NT2/D1 (cell line): ENCODE measurements at regions not wholly inside any gene's neighbourhood (a gene's known extent, or its start where the extent isn't known, plus 50 kb on each side); places are given as distances from the start of the nearest gene placed in this dataset.

Source experiments
- SUZ12 ChIP-seq: IDR thresholded peaks from 2 replicates; pipeline ENCODE4 v1.6.1; 2011; ENCODE audit not compliant: insufficient read length, insufficient read depth; ENCODE audit errors: extremely low read depth
- YY1 ChIP-seq: IDR thresholded peaks from 2 replicates; pipeline ENCODE4 v1.6.1; 2011; ENCODE audit not compliant: insufficient read length, insufficient read depth

DNA sequence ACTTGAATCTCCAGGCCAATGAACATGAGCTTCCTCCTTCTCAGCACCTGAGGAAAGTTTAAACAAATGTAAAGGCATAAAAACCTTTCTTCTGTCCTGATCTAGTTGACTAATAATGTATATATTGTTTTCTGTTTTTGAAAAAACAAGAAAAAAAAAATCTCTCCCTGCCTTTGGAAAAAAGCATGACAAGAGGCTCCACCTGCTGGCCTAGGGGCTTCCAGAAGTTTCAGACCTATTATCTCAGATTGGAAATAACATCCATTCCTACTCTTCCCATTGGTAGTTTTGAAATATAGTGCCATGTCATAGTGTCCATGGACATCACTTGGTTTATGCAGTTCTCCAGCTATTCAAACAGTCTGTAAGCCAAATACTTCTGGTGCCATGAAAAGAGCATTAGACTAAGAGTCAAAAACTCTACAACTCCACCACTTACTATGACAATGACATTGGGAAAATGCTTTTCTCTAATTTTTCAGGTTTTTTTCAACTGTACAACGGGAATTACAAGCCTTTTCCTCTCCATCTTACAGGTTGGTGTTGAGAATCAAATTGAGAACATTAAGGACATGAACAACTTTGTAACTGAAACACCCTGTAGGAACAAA, 409.6 kb upstream of the MPDZ start:
- TF ChIP-seq SUZ12 (no peak), YY1 (no peak)
